ENCODE measurements at regions not wholly inside any gene's neighbourhood (a gene's known extent, or its start where the extent isn't known, plus 50 kb on each side); places are given as distances from the start of the nearest gene placed in this dataset.
"Not testable (repeated sequence)": the region's sequence is repeated elsewhere in the genome, so short reads cannot be mapped to it uniquely, and the experiment has no call there.

- no peak for DNase-seq
Observed at GRCh38 chr5:100186181-100186580, 349.0 kb upstream of the FAM174A start.

GRCh38 chr5:100182402-100182801, 352.8 kb upstream of the FAM174A start:
- no peak for DNase-seq

GRCh38 chr5:100175346-100175745, 359.8 kb upstream of the FAM174A start:
- no peak for DNase-seq

GRCh38 chr5:100165309-100165708, 369.9 kb upstream of the FAM174A start:
- no peak for DNase-seq

GRCh38 chr5:100161868-100162267, 373.3 kb upstream of the FAM174A start:
- no peak for DNase-seq

- DNase-seq, result no peak
Observed at GRCh38 chr5:100157066-100157465, 378.1 kb upstream of the FAM174A start.

GRCh38 chr5:100148239-100148638, 386.9 kb upstream of the FAM174A start:
- DNase-seq, result no peak

GRCh38 chr5:100142607-100143006, 392.6 kb upstream of the FAM174A start:
- no peak for DNase-seq

GRCh38 chr5:100131161-100131560, 404.0 kb upstream of the FAM174A start:
- no peak for DNase-seq

- no peak for DNase-seq
Observed at GRCh38 chr5:100130307-100130706, 404.9 kb upstream of the FAM174A start.

GRCh38 chr5:100119903-100120302, 415.3 kb upstream of the FAM174A start:
- no peak for DNase-seq

GRCh38 chr5:100110497-100110896, 424.7 kb upstream of the FAM174A start:
- no peak for DNase-seq

- DNase-seq, result no peak
Observed at GRCh38 chr5:100108883-100109282, 426.3 kb upstream of the FAM174A start.

GRCh38 chr5:100103592-100104119, 431.5 kb upstream of the FAM174A start:
- DNase-seq, result not testable (repeated sequence)

- not testable (repeated sequence) for DNase-seq
Observed at GRCh38 chr5:100101466-100101865, 433.7 kb upstream of the FAM174A start.

GRCh38 chr5:100096328-100096727, 438.8 kb upstream of the FAM174A start:
- DNase-seq, result not testable (repeated sequence)

- DNase-seq, result not testable (repeated sequence)
Observed at GRCh38 chr5:100080703-100081102, 454.5 kb upstream of the FAM174A start.

- DNase-seq, result not testable (repeated sequence)
Observed at GRCh38 chr5:100079163-100079562, 456.0 kb upstream of the FAM174A start.

GRCh38 chr5:100066020-100066419, 469.2 kb upstream of the FAM174A start:
- not testable (repeated sequence) for DNase-seq

GRCh38 chr5:100043475-100043874, 491.7 kb upstream of the FAM174A start:
- no peak for DNase-seq

GRCh38 chr5:100026606-100027005, 508.6 kb upstream of the FAM174A start:
- DNase-seq, result no peak

GRCh38 chr5:100023536-100023935, 511.6 kb upstream of the FAM174A start:
- no peak for DNase-seq

- DNase-seq, result no peak
Observed at GRCh38 chr5:100017520-100018262, 517.5 kb upstream of the FAM174A start.

GRCh38 chr5:100013305-100013704, 521.9 kb upstream of the FAM174A start:
- DNase-seq, result not testable (repeated sequence)

GRCh38 chr5:100011160-100011559, 524.0 kb upstream of the FAM174A start:
- not testable (repeated sequence) for DNase-seq

Measured in SHP77 (cell line).